NT2/D1 (cell line): ENCODE measurements at regions not wholly inside any gene's neighbourhood (a gene's known extent, or its start where the extent isn't known, plus 50 kb on each side); places are given as distances from the start of the nearest gene placed in this dataset.

Experiments used
- SUZ12 ChIP-seq: IDR thresholded peaks from 2 replicates; pipeline ENCODE4 v1.6.1; 2011; ENCODE audit not compliant: insufficient read length, insufficient read depth; ENCODE audit errors: extremely low read depth
- YY1 ChIP-seq: IDR thresholded peaks from 2 replicates; pipeline ENCODE4 v1.6.1; 2011; ENCODE audit not compliant: insufficient read length, insufficient read depth
- ZNF274 ChIP-seq: IDR thresholded peaks from 2 replicates; pipeline ENCODE4 v1.6.1; 2011; ENCODE audit warnings: mild to moderate bottlenecking, low read depth, low read length

- TF ChIP-seq ZNF274, result no peak
- no peak for TF ChIP-seq SUZ12
- no peak for TF ChIP-seq YY1
Observed at GRCh38 chr18:22625406-22625805, 207.7 kb upstream of the CTAGE1 start.
